GM21528 (cell line): ENCODE measurements at regions not wholly inside any gene's neighbourhood (a gene's known extent, or its start where the extent isn't known, plus 50 kb on each side); places are given as distances from the start of the nearest gene placed in this dataset.

Experiments used
- ATAC-seq: cut with Tn5 transposase; IDR thresholded peaks from one replicate; pipeline ENCODE4 v1.9.1; 2021; ENCODE audit warnings: mild to moderate bottlenecking, moderate library complexity; ENCODE audit not compliant: unreplicated experiment, low FRiP score

GRCh38 chr5:92908952-92909601 is 671.9 kb downstream of the NR2F1-AS1 start:
- no peak for ATAC-seq

DNA sequence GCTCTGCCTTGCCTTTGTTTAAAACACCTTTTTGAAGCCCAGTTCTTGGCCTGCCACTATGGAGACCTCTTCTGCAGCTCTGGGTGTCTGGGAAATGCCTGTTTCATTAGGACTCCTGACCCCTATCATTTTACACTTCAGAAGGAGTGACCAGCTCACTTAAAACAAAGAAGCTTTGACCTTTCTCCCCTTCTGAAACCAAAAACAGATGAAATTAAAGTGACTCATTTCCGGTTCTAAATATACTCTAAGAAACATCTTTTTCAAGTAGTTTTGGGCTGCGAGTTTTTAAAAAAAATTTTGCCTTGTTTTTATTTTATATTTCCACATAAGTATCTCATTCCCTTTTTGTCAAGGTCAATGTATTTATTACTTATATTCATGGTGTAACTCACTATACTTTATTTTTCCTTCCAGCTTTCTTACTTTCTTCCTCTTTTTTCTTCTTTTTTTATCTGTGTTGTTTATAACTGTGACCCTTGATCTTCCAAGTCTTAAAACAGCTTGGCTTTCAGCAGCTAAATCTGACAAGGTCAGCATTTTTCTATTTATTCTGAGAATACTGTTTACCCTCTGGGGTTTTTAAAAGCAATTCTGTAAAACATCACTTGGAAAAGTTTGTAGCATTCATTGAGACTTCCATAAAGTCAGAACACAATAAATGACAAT is 672.9 kb downstream of the NR2F1-AS1 start:
- ATAC-seq = no peak

DNA sequence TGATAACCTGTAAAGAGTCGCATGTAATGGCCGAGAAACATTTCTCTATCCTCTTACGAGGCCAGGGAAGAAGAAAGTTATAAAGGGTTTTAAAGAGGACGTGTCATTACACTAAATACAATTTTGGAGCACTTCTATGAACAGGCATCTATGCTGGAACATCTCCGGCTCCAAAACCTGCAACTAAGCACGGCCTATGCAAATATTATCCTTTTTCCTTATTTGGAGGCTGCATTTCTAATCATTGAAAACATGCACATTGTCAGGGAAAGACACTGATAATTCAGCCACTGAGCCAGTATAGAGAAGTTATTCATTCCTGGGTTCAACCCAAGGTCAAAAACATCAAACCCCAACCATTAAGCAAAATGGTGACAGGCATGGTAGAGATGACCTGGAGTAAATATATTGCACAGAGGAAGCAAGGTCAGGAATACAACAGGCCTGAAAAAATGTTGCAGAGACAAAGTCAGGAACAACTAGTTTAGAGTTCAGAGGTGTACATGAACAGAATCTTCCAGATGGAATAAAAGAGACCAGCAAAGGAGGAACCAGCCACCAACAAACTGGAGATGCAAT is 674.1 kb downstream of the NR2F1-AS1 start:
- no peak for ATAC-seq

- ATAC-seq = no peak
These were observed 677.0 kb downstream of the NR2F1-AS1 start for GRCh38 chr5:92904021-92904420.

- ATAC-seq = no peak
These were observed 681.4 kb downstream of the NR2F1-AS1 start for GRCh38 chr5:92899611-92900010.

- no peak for ATAC-seq
These were observed 684.3 kb downstream of the NR2F1-AS1 start for GRCh38 chr5:92896722-92897121.

DNA sequence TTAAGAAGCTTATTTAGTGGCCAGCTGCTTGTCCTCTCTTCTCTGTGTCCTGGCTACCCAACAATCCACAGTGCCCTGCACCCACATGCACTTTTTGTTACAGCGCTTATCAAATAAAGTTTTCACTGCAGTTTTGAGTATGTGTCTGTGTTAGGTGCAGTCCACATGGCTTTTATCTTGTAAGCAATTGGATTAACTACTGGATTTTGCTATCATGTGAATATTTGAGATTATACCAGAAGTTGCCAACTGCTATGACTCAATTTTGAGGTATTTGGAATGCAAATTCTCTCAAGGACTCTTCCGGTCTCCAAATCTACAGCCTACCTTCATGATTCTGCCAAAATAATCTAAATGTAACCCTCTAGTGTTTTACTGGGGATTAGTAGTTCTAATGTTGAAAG is 690.2 kb downstream of the NR2F1-AS1 start:
- no peak for ATAC-seq

DNA sequence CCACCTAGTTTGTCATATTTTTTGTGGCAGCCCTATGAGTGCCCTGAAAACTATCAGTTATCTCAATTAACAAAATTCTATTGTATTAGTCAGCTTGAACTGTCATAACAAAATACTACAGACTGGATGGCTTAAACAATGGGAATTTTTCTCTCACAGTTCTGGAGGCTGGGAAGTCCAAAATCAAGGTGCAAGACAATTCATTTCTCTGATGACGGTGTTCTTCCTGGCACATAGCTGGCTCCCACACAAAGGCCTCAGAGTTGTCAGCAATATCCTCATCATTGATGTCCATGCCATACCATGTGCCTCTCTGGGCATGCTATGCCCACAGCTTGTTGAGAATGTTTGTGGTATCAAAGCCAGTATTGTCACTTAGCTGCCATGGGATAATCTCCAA is 691.9 kb downstream of the NR2F1-AS1 start:
- no peak for ATAC-seq

DNA sequence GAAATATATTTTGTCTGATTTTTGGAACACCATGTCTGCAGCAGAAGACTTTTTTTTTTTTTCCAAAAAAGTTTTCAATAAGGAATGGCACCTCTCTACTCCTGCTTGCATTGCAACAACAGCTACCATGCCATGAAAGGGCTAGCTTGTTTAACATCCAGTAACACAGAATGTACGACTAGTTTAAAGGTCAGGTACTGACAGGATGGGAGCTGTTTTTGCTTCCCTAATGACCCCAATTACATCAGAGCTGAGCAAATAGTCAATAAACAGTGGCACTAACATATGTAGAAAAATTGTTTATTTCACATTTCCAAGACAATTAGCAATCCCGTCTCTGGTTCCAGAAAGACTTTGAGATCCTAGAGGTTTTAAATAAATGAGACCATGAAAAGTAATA is 693.8 kb downstream of the NR2F1-AS1 start:
- ATAC-seq = no peak

GRCh38 chr5:92886751-92887150 is 694.3 kb downstream of the NR2F1-AS1 start:
- no peak for ATAC-seq

- no peak for ATAC-seq
These were observed 695.1 kb downstream of the NR2F1-AS1 start for GRCh38 chr5:92885950-92886349.

- ATAC-seq = no peak
These were observed 696.5 kb downstream of the NR2F1-AS1 start for GRCh38 chr5:92884469-92884868.

DNA sequence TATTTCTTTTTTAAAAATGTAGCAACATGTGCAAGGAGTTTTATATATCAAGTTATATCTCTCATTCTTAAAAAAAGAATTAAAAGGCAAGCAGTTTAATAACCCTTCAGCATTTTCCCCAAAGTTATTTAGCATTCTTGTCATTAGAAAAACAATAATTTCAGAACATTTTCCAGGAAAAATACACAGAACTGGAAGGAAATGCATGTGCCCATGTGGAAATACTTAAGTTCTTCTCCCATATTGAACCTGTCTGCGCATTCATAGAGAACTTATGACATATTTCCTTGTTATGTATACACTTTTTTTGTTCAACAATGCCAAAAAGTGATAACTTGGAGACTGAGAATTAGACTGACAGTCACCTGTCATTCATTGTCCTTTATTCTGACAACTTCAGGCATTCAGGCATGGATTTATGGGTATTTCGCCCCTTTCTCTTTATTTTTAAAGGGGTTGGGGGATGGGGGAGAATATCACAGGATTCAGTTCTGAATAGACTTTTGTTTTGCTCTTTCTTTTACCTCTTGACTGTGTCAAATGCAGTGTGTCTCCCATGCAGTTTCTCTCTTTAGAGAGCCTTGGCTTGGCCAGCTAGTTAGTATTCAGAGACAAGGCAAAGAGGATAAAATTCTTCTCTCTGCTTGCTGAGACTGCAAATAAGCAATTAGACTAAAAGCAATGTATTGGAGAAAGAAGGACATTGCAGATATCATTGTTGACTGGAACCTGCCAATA is 701.0 kb downstream of the NR2F1-AS1 start:
- ATAC-seq = no peak

GRCh38 chr5:92874790-92875189 is 706.2 kb downstream of the NR2F1-AS1 start:
- ATAC-seq = no peak

DNA sequence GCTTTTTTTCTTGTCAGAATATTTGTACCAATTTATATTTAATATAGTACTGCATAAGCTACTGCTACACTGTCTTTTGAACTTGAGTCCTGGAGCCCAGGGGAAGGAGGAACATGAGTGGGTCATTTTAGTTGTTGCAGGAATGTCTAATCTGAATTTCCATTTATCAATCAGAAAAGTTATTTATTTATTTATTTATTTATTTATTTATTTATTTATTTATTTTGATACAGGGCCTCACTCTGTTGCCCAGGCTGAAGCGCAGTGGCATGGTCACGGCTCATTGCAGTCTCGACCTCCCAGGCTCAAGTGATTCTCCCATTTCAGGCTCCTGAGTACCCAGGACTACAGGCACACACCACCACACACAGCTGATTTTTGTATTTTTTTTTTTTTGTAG is 712.6 kb downstream of the NR2F1-AS1 start:
- ATAC-seq = no peak

DNA sequence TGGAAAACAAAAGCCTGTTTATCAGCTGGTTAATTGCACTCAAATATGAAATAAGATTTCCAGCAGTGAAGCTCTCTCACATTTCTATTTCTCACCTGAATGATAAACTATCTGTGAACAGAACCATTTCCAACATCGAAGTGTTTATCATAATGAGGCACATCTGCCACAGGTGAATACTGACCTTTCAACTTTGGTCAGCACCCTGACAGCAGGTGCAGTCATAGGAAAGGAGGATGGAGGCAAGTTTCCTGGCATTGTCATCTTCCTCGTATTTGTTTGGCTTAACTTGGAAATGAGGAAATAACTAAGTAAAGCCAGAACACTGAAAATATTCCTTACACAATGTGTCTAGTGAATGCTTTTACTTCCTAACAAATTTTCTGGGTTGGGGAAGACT is 716.4 kb downstream of the NR2F1-AS1 start:
- no peak for ATAC-seq

DNA sequence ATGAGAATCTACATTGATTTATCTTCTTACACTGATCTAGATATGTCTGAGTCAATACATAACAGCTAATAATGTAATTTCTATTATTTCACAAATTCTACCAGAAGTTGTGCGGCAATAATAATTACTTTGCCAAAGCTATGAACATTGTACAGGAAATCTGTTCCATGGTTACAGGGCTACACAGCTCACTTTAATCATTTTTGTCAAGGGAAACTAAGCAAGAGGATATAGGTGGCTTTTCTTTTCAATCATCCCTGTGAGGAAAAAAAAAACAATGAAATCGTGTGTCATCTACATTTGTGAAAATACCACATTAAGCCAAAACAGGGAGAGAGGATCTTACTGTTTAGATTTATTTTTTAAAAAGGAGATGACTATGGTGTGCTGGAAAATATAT is 717.4 kb downstream of the NR2F1-AS1 start:
- no peak for ATAC-seq

- no peak for ATAC-seq
These were observed 719.3 kb downstream of the NR2F1-AS1 start for GRCh38 chr5:92861531-92862285.

DNA sequence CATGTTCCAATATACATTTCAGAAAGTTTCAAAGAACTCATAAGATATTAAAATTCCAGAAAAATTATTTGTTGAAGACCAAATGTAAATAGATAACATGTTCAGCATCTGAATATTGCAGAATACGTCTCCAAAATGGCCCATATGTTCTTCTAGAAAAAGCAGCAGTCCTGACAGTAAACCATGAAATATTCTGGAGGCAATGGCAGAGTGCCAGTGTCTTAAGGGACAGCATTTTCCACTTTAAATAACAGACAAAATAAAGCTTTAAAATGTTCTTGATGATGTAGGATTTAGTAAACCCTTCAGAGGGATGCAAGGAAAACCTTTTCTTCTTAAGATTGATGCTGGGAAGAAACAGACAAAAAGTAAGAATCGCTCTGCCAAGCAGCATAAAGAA is 721.0 kb downstream of the NR2F1-AS1 start:
- ATAC-seq = no peak

DNA sequence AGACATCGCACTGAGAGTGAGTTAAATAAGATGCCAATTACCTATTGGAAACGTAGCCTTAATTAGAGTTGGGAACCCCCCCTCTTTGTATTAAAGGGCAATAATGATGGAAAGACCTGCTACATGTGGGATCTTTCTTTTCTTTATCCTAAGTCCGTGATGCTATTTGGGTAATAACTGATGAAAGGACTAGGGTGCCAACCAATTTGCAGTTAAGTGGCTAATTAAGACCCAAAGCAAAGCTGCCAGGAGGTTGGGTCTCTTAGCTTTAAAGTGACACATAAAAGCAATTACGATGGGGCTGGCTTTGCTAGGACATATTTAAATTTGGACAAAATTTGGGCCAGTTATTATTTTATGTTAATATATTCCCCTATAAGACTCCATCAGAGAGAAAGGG is 728.8 kb downstream of the NR2F1-AS1 start:
- ATAC-seq = no peak

DNA sequence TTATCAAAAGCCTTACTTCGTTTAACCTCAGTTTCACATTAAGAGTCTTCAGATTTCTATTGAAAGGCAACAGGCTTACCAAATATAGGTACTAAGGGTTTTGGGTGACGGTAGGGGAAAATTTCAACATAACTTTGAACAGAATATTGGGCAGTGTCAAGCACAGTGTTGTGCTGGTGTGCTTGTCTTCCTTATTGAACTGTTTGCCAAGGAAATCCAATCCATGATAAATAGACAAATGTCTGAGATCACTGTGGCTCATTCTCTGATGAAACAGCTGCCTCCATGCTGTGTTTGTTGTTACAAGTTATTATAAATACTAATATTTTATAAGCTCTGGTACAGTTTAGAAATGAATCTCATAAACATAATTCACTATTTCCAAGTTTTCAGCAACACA is 730.1 kb downstream of the NR2F1-AS1 start:
- no peak for ATAC-seq
